Nephron (organoid): ENCODE measurements at regions not wholly inside any gene's neighbourhood (a gene's known extent, or its start where the extent isn't known, plus 50 kb on each side); places are given as distances from the start of the nearest gene placed in this dataset.

Source experiments
- H3K27ac Mint-ChIP-seq, 3 experiments: 2 replicates each; pipeline ENCODE4 v1.8.0; 2020; ENCODE audit warnings: mixed read lengths in 3 of 3, mild to moderate bottlenecking in 2 of 3, moderate library complexity in 1 of 3
- H3K27me3 Mint-ChIP-seq: 2 replicates; pipeline ENCODE4 v1.8.0; 2021; ENCODE audit warnings: low read depth, mild to moderate bottlenecking, moderate library complexity, mixed read lengths
- H3K36me3 Mint-ChIP-seq: 2 replicates; pipeline ENCODE4 v1.8.0; 2020; ENCODE audit warnings: low read depth, mixed read lengths
- H3K4me1 Mint-ChIP-seq: 2 replicates; pipeline ENCODE4 v1.8.0; 2020; ENCODE audit warnings: mixed read lengths
- H3K4me3 Mint-ChIP-seq, 3 experiments: 2 replicates each; pipeline ENCODE4 v1.8.0; 2020; ENCODE audit warnings: mild to moderate bottlenecking in 3 of 3, mixed read lengths in 3 of 3, moderate library complexity in 2 of 3
- H3K9me3 Mint-ChIP-seq: 2 replicates; pipeline ENCODE4 v1.8.0; 2020; ENCODE audit warnings: mixed read lengths
- CTCF ChIP-seq, 3 experiments: fragments of 200-600 bp; sonication (generic); IDR thresholded peaks; one replicate each; pipeline ENCODE4 v1.5.0; 2021; ENCODE audit warnings: antibody characterized with exemption in 3 of 3; ENCODE audit not compliant: unreplicated experiment in 3 of 3

DNA sequence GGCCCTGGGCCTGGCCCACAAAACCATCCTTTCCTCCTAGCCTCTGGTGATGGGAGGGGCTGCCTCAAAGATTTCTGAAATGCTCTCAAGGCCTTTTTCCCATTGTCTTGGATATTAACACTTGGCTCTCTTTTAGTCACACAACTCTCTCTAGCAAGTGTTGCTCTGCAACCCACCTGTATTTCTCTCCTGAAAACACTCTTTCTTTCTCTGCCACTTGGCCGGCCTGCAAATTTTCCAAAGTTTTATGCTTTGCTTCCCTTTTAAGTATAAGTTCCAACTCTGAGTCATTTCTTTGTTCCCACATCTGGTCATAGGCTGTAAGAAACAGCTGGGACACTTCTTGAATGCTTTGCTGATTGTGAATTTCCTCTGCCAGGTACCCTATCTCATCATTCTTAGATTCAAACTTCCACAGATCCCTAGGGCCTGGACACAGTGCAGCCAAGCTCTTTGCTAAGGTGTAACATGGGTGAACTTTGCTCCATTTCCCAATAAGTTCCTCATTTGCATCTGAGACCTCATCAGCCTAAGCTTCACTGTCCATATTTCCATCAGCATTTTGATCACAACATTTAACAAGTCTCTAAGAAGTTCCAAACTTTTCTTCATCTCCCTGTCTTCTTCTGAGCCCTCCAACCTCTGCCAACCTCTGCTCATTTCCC, 93.8 kb downstream of the TRIM29 start:
- H3K27ac Mint-ChIP-seq = no peak overlapping the region
- TF ChIP-seq CTCF (IDR thresholded peaks at IDR 0.05; ENCODE audit: unreplicated experiment in 3 of 3) = no peak
- H3K36me3 Mint-ChIP-seq = peaks cover 12% of the 10 kb centered on the region
- peaks cover 38% of the 10 kb centered on the region for H3K9me3 Mint-ChIP-seq
- no peak overlapping the region for H3K4me3 Mint-ChIP-seq
- H3K27me3 Mint-ChIP-seq = no peaks in the 10 kb centered on the region
- H3K4me1 Mint-ChIP-seq = peaks cover 16% of the 10 kb centered on the region

- Mint-ChIP-seq H3K4me3 (no peak overlapping the region), H3K27ac (no peak overlapping the region)
These were observed 94.5 kb downstream of the TRIM29 start for GRCh38 chr11:120043328-120043945.

GRCh38 chr11:120041625-120042024, 96.3 kb downstream of the TRIM29 start:
- no peak for TF ChIP-seq CTCF (IDR thresholded peaks at IDR 0.05; ENCODE audit: unreplicated experiment in 3 of 3)
- Mint-ChIP-seq H3K27me3 (peaks cover 4% of the 10 kb centered on the region), H3K9me3 (peaks cover 28% of the 10 kb centered on the region), H3K4me1 (peaks cover 16% of the 10 kb centered on the region), H3K4me3 (no peak overlapping the region), H3K36me3 (peaks cover 4% of the 10 kb centered on the region), H3K27ac (no peak overlapping the region)

More at GRCh38 chr11:120043328-120043945, 94.5 kb downstream of the TRIM29 start:
- no peak for TF ChIP-seq CTCF (IDR thresholded peaks at IDR 0.05; ENCODE audit: unreplicated experiment in 3 of 3)
- Mint-ChIP-seq H3K4me1 (peaks cover 16% of the 10 kb centered on the region), H3K9me3 (peaks cover 38% of the 10 kb centered on the region), H3K36me3 (peaks cover 12% of the 10 kb centered on the region), H3K27me3 (peaks cover 4% of the 10 kb centered on the region)

DNA sequence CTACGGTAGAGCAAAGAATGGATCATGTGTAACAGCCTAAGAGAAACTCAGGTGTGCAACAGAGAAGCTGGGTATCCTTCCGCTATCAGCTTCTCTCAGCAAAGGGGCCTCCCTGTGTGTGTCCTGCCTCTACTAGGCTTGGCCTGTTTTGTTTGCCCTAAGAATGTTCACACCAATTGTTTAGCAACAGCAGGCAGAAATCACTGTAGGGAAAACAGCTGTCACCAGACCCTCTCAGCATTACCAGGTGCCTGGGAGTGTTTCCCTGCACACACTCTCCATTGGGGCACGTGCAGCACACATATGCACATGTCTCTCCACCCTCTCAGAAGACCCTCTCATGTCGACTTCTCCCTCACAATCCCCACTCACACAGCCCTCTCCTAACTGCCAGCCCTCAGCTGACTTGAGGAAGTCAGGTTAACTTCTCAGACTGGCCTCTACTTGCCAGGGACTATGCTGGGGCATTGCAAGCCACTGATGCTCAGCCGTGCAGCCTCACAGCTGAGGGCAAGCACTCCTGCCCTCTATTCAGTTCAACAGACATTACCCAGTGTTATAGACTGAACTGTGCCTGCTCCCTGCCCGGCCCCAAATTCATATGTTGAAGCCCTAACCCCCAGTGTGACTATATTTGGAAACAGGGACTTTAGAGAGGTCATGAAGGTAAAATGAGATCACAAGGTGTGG, 97.6 kb downstream of the TRIM29 start:
- Mint-ChIP-seq H3K4me3 (no peak overlapping the region), H3K4me1 (peaks cover 19% of the 10 kb centered on the region), H3K36me3 (no peaks in the 10 kb centered on the region)

DNA sequence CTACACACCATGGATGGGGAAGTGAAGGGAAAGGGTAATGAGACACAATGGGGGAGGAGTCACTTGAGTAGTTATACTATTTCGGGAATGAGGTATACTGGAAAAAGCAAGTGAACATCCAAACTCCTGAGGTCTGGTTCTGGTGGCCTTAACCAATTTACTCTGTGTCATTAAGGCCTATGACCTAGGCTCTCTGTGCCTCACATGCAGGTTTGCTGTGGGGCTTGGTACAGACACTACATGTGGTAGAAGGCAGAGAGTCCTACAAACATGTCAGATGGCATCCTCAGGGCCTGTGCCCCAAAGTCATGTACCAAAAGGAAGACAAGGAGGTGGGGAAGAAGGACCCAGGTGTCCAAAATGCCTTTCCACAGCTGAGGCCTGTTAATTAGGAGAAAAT, 98.9 kb downstream of the TRIM29 start:
- H3K9me3 Mint-ChIP-seq = peaks cover 18% of the 10 kb centered on the region
- no peak for TF ChIP-seq CTCF (IDR thresholded peaks at IDR 0.05; ENCODE audit: unreplicated experiment in 3 of 3)
- peaks cover 4% of the 10 kb centered on the region for H3K27me3 Mint-ChIP-seq
- no peak overlapping the region for H3K4me3 Mint-ChIP-seq
- no peaks in the 10 kb centered on the region for H3K36me3 Mint-ChIP-seq
- H3K27ac Mint-ChIP-seq = no peak overlapping the region
- H3K4me1 Mint-ChIP-seq = peaks cover 26% of the 10 kb centered on the region

More for the DNA sequence above, 97.6 kb downstream of the TRIM29 start:
- no peak for TF ChIP-seq CTCF (IDR thresholded peaks at IDR 0.05; ENCODE audit: unreplicated experiment in 3 of 3)
- Mint-ChIP-seq H3K27me3 (peaks cover 4% of the 10 kb centered on the region), H3K9me3 (peaks cover 24% of the 10 kb centered on the region), H3K27ac (peak overlapping the region in 1 of 3 experiments; percentile 15)
